Progenitor cell of endocrine pancreas (in vitro differentiated cells): ENCODE measurements at regions not wholly inside any gene's neighbourhood (a gene's known extent, or its start where the extent isn't known, plus 50 kb on each side); places are given as distances from the start of the nearest gene placed in this dataset.

ENCODE experiments used
- DNase-seq: peaks from one replicate; pipeline ENCODE4 v3.0.0; 2021; ENCODE audit warnings: low spot score; ENCODE audit not compliant: unreplicated experiment
- H3K27ac Mint-ChIP-seq: 2 replicates; pipeline ENCODE4 v1.8.0; 2021; ENCODE audit warnings: mild to moderate bottlenecking, moderate library complexity, mixed read lengths
- H3K27me3 Mint-ChIP-seq: 2 replicates; pipeline ENCODE4 v1.8.0; 2021; ENCODE audit warnings: mixed read lengths
- H3K36me3 Mint-ChIP-seq: 2 replicates; pipeline ENCODE4 v1.8.0; 2022; ENCODE audit warnings: mixed read lengths; ENCODE audit not compliant: insufficient read depth
- H3K4me1 Mint-ChIP-seq: 2 replicates; pipeline ENCODE4 v1.8.0; 2021; ENCODE audit warnings: low read depth, mixed read lengths
- H3K4me3 Mint-ChIP-seq: 2 replicates; pipeline ENCODE4 v1.8.0; 2021; ENCODE audit warnings: low read depth, mild to moderate bottlenecking, moderate library complexity, mixed read lengths
- H3K9me3 Mint-ChIP-seq: 2 replicates; pipeline ENCODE4 v1.8.0; 2021; ENCODE audit warnings: low read depth, mixed read lengths
- CTCF ChIP-seq: fragments of 200-600 bp; sonication (generic); IDR thresholded peaks from one replicate; pipeline ENCODE4 v1.5.0; 2021; ENCODE audit warnings: antibody characterized with exemption, mild to moderate bottlenecking; ENCODE audit not compliant: unreplicated experiment

- Mint-ChIP-seq H3K4me1 (no peaks in the 10 kb centered on the region), H3K9me3 (no peaks in the 10 kb centered on the region), H3K36me3 (no peaks in the 10 kb centered on the region), H3K27me3 (peaks cover 4% of the 10 kb centered on the region), H3K4me3 (no peak overlapping the region), H3K27ac (no peak overlapping the region)
- DNase-seq = no peak
- TF ChIP-seq CTCF = no peak
Observed at GRCh38 chr1:200253774-200254495, 155.9 kb downstream of the ZNF281 start.

- Mint-ChIP-seq H3K4me3 (no peak overlapping the region), H3K27me3 (peaks cover 7% of the 10 kb centered on the region), H3K4me1 (no peaks in the 10 kb centered on the region), H3K9me3 (no peaks in the 10 kb centered on the region), H3K27ac (no peak overlapping the region), H3K36me3 (no peaks in the 10 kb centered on the region)
- no peak for TF ChIP-seq CTCF
- DNase-seq = no peak
Observed at GRCh38 chr1:200252531-200252930, 157.3 kb downstream of the ZNF281 start.

DNA sequence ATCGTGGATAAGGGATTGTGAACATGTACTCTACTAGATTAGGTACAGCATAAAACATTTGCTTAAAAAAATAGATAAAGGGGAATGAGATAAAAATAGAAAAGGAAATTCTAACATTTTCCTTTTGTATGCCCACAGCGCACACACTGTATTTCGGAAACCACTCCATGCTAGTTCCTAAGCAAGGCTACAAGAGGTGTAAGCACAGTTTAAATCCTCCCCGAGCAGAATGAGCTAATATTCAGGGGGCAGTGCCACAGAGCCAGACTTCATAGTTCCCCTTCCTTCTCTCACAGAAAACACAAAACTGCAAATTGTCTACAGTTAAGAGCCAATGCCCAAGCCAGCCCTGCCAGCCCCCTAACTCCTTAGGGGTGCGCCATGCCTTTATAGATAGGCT, 159.4 kb downstream of the ZNF281 start:
- no peak for TF ChIP-seq CTCF
- DNase-seq = no peak
- no peak overlapping the region for H3K27ac Mint-ChIP-seq
- no peaks in the 10 kb centered on the region for H3K36me3 Mint-ChIP-seq
- H3K27me3 Mint-ChIP-seq = peaks cover 3% of the 10 kb centered on the region
- no peak overlapping the region for H3K4me3 Mint-ChIP-seq
- no peaks in the 10 kb centered on the region for H3K9me3 Mint-ChIP-seq
- H3K4me1 Mint-ChIP-seq = no peaks in the 10 kb centered on the region

DNA sequence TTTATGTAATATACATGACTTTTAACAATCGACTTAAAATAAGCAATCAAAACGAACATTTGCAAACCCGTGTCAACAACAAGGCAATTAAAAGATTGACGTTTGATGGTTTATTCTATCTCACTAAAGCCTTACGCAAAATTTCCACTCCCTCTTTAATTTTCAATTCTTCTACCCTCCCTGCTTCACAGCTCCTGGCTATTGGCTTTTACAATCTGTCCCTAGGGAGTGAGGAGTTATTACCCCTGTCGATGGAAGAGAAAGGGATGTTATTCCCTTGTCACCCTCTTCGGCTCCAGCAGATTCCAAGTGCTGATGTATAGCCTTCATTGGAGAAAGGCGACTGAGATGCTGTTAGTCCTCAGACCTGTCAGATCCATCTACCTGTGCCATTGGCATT, 161.3 kb downstream of the ZNF281 start:
- Mint-ChIP-seq H3K4me3 (no peak overlapping the region), H3K9me3 (no peaks in the 10 kb centered on the region), H3K27ac (no peak overlapping the region), H3K4me1 (no peaks in the 10 kb centered on the region), H3K36me3 (no peaks in the 10 kb centered on the region), H3K27me3 (peaks cover 3% of the 10 kb centered on the region)
- TF ChIP-seq CTCF = no peak
- DNase-seq = no peak

DNA sequence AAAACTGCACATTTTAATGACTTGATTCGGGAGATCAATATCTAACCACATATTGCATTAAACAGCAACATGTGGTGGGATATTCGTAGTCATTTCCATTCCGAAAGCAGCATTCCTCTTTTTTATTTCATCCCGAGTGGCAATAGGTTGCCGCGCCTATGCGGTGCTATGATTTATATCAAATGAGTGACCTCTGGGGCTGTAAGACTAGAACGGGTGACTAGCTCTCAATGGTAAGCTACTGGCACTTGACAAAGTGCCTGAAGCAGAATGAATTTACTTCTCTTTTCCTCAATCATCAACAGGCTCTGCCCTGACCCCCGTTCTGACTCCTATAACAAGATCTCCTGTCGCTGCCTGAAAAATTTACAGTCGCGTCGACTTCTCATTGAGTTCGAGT, 162.3 kb downstream of the ZNF281 start:
- Mint-ChIP-seq H3K4me1 (peaks cover 5% of the 10 kb centered on the region), H3K4me3 (no peak overlapping the region), H3K27me3 (peaks cover 3% of the 10 kb centered on the region), H3K27ac (no peak overlapping the region), H3K36me3 (no peaks in the 10 kb centered on the region), H3K9me3 (no peaks in the 10 kb centered on the region)
- DNase-seq = no peak
- TF ChIP-seq CTCF = no peak
